Lower leg skin (tissue), 3 donors: ENCODE measurements at regions not wholly inside any gene's neighbourhood (a gene's known extent, or its start where the extent isn't known, plus 50 kb on each side); places are given as distances from the start of the nearest gene placed in this dataset.
"Not testable (repeated sequence)": the region's sequence is repeated elsewhere in the genome, so short reads cannot be mapped to it uniquely, and the experiment has no call there.

ENCODE experiments used
- CTCF ChIP-seq, 3 donors: fragments of 450-650 bp; IDR thresholded peaks; one replicate each; pipeline ENCODE4 v1.5.1; 2016; ENCODE audit warnings: antibody characterized with exemption in 3 of 3, mild to moderate bottlenecking in 3 of 3, moderate library complexity in 2 of 3
- POLR2A ChIP-seq, 2 donors: fragments of 450-650 bp; IDR thresholded peaks; one replicate each; pipeline ENCODE4 v1.6.1; 2016 to 2017; ENCODE audit warnings: antibody characterized with exemption in 2 of 2, mild to moderate bottlenecking in 1 of 2, moderate library complexity in 1 of 2

- TF ChIP-seq CTCF, POLR2A (IDR thresholded peaks at IDR 0.05): not testable (repeated sequence)
Measured at GRCh38 chr6:15023018-15023417, 222.9 kb upstream of the JARID2 start.
